Right atrium auricular region (tissue), 2 donors: ENCODE measurements at regions not wholly inside any gene's neighbourhood (a gene's known extent, or its start where the extent isn't known, plus 50 kb on each side); places are given as distances from the start of the nearest gene placed in this dataset.

Source experiments
- DNase-seq: peaks from one replicate; pipeline ENCODE4 v3.0.0-alpha.2; 2019; ENCODE audit warnings: low spot score
- H3K27ac ChIP-seq, 2 donors: fragments of 200-600 bp; sonication (generic); 1 replicate in 1 of 2; 2 replicates in 1 of 2; pipeline ENCODE4 v1.5.1; 2016 to 2019
- H3K27me3 ChIP-seq, 2 donors: fragments of 200-600 bp; sonication (generic); one replicate each; pipeline versions ENCODE4 v1.5.1 to v1.6.0; 2017 to 2019
- H3K36me3 ChIP-seq: fragments of 200-600 bp; sonication (generic); one replicate; pipeline ENCODE4 v1.5.1; 2016
- H3K4me1 ChIP-seq, 2 donors: fragments of 200-600 bp; sonication (generic); one replicate each; pipeline versions ENCODE4 v1.5.1 to v1.6.0; 2017 to 2019
- H3K4me3 ChIP-seq, 2 donors: fragments of 200-600 bp; sonication (generic); 1 replicate in 1 of 2; 2 replicates in 1 of 2; pipeline ENCODE4 v1.5.1; 2017 to 2019; ENCODE audit warnings: mild to moderate bottlenecking in 1 of 2, moderate library complexity in 1 of 2
- H3K9me3 ChIP-seq, 2 donors: fragments of 200-600 bp; sonication (generic); one replicate each; pipeline ENCODE4 v1.5.1; 2019
- TF ChIP-seq, protein P1 (sequence below), 2 donors: fragments of 200-600 bp; sonication (generic); IDR thresholded peaks; one replicate each; pipeline ENCODE4 v1.5.1; 2019; ENCODE audit warnings: antibody characterized with exemption in 2 of 2

DNA sequence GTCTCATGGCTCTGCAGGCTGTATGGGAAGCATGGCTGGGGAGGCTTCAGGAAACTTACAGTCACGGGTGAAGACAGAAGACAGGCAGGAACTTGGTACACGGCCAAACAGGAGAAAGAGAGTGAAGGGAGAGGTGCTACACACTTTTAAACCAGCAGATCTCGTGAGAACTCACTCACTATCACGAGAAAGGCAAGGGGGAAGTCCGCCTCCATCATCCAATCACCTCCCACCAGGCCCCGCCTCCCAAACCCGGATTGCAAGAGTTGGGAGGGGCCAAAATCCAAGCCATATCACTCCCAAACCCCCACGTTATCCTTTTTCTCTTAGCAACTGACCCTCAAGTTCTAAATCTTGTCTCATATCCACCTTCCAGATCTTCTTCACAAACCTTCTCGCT is 1710.5 kb upstream of the TENM3 start:
- H3K36me3 ChIP-seq: no peaks in the 10 kb centered on the region
- no peak for DNase-seq
- H3K4me1 ChIP-seq: no peaks in the 10 kb centered on the region
- no peak overlapping the region for H3K4me3 ChIP-seq
- H3K9me3 ChIP-seq: no peaks in the 10 kb centered on the region
- TF ChIP-seq, protein P1, sequence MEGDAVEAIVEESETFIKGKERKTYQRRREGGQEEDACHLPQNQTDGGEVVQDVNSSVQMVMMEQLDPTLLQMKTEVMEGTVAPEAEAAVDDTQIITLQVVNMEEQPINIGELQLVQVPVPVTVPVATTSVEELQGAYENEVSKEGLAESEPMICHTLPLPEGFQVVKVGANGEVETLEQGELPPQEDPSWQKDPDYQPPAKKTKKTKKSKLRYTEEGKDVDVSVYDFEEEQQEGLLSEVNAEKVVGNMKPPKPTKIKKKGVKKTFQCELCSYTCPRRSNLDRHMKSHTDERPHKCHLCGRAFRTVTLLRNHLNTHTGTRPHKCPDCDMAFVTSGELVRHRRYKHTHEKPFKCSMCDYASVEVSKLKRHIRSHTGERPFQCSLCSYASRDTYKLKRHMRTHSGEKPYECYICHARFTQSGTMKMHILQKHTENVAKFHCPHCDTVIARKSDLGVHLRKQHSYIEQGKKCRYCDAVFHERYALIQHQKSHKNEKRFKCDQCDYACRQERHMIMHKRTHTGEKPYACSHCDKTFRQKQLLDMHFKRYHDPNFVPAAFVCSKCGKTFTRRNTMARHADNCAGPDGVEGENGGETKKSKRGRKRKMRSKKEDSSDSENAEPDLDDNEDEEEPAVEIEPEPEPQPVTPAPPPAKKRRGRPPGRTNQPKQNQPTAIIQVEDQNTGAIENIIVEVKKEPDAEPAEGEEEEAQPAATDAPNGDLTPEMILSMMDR (IDR thresholded peaks at IDR 0.05): no peak
- H3K27me3 ChIP-seq: no peaks in the 10 kb centered on the region
- H3K27ac ChIP-seq: no peak overlapping the region

DNA sequence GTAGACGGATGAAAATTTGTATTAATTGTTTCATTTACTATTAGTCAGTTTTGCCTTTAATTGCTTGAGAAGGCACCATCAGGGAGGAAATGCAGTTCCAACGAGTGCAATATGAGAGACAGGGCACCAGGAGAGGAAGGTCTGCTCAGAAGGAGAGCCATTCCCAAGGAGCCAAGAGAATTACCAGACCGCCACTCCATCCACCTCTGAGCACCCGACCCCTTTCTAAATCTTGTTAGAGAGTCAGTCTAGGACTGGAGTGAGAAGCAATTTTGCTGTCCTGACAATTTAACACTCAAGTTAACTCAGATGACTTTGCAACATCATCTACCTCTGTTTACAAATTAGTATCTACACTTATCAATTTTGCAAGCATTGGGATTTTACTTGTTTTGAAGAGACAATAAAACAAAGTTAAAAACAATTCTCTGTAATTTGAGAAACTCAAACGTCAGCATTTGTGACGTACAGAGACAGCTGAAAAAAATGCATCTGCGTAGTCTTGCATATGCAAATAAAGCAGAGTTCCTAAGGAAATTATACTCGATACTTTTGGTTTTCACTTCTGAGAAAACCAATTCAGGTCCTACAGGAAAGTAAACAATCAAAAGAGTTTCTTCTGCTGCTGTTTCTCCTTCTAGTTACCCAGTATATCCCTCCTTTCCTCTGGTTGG is 1704.7 kb upstream of the TENM3 start:
- Histone ChIP-seq H3K4me3 (no peak overlapping the region), H3K27ac (no peak overlapping the region), H3K27me3 (no peaks in the 10 kb centered on the region), H3K9me3 (no peaks in the 10 kb centered on the region), H3K4me1 (no peaks in the 10 kb centered on the region), H3K36me3 (no peaks in the 10 kb centered on the region)
- TF ChIP-seq, protein P1 (IDR thresholded peaks at IDR 0.05): no peak
- no peak for DNase-seq

DNA sequence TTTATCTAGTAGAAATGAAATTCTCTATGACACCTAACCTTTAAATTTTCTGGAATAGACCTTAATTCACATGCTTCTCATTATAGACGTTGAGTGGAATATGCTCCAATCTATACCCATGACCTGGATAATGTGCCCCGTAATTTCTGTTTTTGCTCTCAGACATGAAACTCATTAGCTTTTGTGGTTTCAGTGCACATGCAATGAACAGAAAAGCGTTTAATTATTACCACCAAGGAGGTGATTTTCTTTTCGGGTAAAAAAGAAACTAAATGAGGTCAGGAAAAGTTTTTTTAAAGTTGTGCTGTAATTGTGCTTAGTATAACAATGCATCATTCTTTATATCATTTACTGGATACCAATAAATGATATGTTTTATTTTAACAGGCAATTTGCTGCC is 1703.9 kb upstream of the TENM3 start:
- H3K27me3 ChIP-seq: no peaks in the 10 kb centered on the region
- no peaks in the 10 kb centered on the region for H3K4me1 ChIP-seq
- TF ChIP-seq, protein P1 (IDR thresholded peaks at IDR 0.05): no peak
- H3K4me3 ChIP-seq: no peak overlapping the region
- no peak for DNase-seq
- H3K27ac ChIP-seq: no peak overlapping the region
- H3K9me3 ChIP-seq: no peaks in the 10 kb centered on the region
- H3K36me3 ChIP-seq: no peaks in the 10 kb centered on the region

DNA sequence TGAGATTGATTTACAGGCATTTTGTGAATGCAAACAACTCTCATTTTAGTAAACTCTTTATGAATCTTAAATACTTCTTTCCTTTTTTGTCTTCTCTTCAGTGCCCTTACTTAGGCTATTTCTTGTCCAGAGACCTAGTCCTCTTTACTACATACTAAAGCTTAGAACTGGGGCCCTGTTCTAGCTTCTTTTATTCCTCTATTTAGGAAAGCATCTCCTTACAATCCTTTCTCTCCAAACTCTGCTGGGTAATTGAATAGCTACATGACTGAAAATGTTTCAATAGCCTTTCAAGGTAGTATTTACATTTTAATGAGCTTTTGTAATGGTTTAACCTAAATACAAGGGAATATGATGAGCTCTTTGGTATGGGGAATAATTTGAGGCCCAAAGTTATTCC is 1701.5 kb upstream of the TENM3 start:
- H3K9me3 ChIP-seq: no peaks in the 10 kb centered on the region
- H3K36me3 ChIP-seq: no peaks in the 10 kb centered on the region
- H3K4me3 ChIP-seq: no peak overlapping the region
- no peak overlapping the region for H3K27ac ChIP-seq
- H3K27me3 ChIP-seq: no peaks in the 10 kb centered on the region
- H3K4me1 ChIP-seq: no peaks in the 10 kb centered on the region
- TF ChIP-seq, protein P1 (IDR thresholded peaks at IDR 0.05): no peak
- no peak for DNase-seq

DNA sequence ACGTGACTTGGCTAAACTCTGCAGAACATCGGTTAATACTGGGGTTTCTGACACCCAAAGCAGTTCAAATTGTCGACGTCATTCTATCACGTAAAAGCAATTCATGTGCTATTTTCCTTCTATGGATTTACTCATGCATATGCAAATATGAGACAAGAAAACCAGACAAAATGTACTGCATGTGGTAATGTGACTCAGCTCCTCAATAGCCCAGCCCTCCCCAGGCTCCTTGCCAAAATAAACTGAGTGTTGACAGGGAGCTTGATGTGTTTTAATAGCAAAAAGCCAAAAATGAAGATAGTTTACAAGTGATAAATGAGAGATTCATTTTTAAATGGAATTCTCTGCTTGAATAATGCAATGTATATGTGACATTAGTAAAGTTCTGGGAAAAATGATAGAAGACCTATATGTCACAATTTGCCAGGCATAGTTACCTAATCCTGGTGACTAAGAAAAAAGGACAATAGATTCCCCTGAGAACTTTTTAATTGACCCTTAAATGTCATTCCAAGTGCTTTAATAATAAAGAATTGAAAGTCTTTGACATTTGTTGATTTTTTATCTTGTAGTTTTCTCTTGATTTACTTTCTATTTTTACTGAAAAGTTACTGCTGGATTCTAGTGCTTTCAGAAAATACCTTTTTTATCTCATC is 1700.6 kb upstream of the TENM3 start:
- H3K27me3 ChIP-seq: no peaks in the 10 kb centered on the region
- no peak overlapping the region for H3K4me3 ChIP-seq
- H3K9me3 ChIP-seq: no peaks in the 10 kb centered on the region
- H3K27ac ChIP-seq: no peak overlapping the region
- no peaks in the 10 kb centered on the region for H3K4me1 ChIP-seq
- no peak for DNase-seq
- TF ChIP-seq, protein P1 (IDR thresholded peaks at IDR 0.05): no peak
- no peaks in the 10 kb centered on the region for H3K36me3 ChIP-seq

DNA sequence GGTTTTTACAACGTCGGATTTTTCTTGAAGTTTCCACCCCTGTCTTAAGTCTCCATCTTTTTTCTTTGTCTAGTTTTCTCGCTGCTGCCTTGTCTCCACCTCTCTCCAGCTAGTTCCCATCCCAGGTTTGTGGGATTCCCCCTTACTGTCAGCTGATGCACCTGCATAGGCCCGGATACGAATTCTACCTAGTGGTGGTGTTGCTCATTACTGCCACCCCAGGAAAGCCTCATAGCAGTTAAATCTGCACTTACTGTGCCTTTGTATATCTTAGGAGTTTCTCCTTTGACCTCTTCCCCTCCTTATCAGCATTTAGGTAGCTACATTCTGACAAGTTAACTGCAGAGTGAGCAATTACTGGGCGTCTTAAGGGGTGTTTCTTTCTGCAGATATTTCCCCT is 1693.1 kb upstream of the TENM3 start:
- DNase-seq: no peak
- Histone ChIP-seq H3K27ac (no peak overlapping the region), H3K4me3 (no peak overlapping the region), H3K27me3 (no peaks in the 10 kb centered on the region), H3K9me3 (no peaks in the 10 kb centered on the region), H3K36me3 (no peaks in the 10 kb centered on the region), H3K4me1 (no peaks in the 10 kb centered on the region)
- TF ChIP-seq, protein P1 (IDR thresholded peaks at IDR 0.05): no peak
